ENCODE measurements at regions not wholly inside any gene's neighbourhood (a gene's known extent, or its start where the extent isn't known, plus 50 kb on each side); places are given as distances from the start of the nearest gene placed in this dataset.

DNA sequence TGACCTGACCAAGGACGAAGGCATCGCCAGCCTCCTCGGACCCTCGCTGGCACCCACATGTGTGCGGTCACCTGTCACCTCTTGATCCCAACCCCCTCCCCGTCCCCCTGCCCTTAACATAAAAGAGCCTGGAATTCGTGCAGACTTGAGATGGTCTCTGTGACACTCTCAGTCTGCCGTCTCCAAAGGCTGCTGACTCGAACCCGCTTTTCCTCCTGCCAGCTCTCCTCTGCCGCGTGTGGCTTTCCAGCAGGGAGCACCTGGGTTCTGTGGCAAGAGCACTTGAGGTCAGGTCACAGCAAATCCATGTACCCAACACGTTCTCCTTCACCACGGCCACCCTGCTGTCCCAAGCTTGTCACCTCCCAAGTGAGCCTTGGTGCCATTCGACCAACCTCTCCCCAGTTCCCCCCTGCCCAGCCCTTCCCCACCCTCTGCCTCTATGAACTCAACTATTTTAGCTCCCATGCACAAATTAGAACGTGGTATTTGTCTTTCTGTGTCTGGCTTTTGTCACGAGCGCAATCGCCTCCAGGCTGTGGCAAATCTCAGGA is 207.6 kb downstream of the BRD1 start:
- TF ChIP-seq, protein P1, sequence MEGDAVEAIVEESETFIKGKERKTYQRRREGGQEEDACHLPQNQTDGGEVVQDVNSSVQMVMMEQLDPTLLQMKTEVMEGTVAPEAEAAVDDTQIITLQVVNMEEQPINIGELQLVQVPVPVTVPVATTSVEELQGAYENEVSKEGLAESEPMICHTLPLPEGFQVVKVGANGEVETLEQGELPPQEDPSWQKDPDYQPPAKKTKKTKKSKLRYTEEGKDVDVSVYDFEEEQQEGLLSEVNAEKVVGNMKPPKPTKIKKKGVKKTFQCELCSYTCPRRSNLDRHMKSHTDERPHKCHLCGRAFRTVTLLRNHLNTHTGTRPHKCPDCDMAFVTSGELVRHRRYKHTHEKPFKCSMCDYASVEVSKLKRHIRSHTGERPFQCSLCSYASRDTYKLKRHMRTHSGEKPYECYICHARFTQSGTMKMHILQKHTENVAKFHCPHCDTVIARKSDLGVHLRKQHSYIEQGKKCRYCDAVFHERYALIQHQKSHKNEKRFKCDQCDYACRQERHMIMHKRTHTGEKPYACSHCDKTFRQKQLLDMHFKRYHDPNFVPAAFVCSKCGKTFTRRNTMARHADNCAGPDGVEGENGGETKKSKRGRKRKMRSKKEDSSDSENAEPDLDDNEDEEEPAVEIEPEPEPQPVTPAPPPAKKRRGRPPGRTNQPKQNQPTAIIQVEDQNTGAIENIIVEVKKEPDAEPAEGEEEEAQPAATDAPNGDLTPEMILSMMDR (IDR thresholded peaks at IDR 0.05) = no peak
- Histone ChIP-seq H3K4me3 (no peak overlapping the region), H3K27ac (no peak overlapping the region)
- no peak for DNase-seq (ENCODE audit: low spot score)

DNA sequence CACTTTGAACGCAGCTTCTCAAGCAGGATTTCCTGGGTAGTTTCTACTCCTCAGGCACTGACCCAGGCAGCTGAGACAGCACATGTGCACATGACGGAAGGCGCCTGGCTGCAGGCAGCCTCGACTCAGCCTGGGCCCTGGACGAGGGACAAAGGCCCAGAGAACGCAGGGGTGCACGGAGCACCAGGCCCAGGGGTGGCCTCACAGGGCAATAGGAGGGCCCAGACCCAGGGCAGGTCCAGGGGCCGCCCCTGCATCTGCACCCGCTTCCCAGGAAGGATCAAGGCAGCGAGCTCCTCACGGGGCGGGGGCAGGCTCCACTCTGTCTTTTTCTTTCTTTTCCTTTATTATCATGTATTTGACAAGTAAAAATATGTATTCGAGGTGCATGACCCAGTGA is 208.4 kb downstream of the BRD1 start:
- no peak overlapping the region for H3K27ac ChIP-seq
- no peak for DNase-seq (ENCODE audit: low spot score)
- H3K4me3 ChIP-seq = no peak overlapping the region
- TF ChIP-seq, protein P1 (IDR thresholded peaks at IDR 0.05) = no peak

- no peak for DNase-seq (ENCODE audit: low spot score)
- TF ChIP-seq, protein P1 (IDR thresholded peaks at IDR 0.05) = no peak
- H3K27ac ChIP-seq = no peak overlapping the region
- H3K4me3 ChIP-seq = no peak overlapping the region
Measured at GRCh38 chr22:49618677-49618953, 209.1 kb downstream of the BRD1 start.

- TF ChIP-seq, protein P1 (IDR thresholded peaks at IDR 0.05) = no peak
- Histone ChIP-seq H3K4me3 (no peak overlapping the region), H3K27ac (no peak overlapping the region)
- DNase-seq (ENCODE audit: low spot score) = no peak
Measured at GRCh38 chr22:49617866-49618676, 209.6 kb downstream of the BRD1 start.

GRCh38 chr22:49617264-49617663 is 210.4 kb downstream of the BRD1 start:
- Histone ChIP-seq H3K4me3 (no peak overlapping the region), H3K27ac (no peak overlapping the region)
- TF ChIP-seq, protein P1 (IDR thresholded peaks at IDR 0.05) = no peak
- DNase-seq (ENCODE audit: low spot score) = no peak

- Histone ChIP-seq H3K4me3 (no peak overlapping the region), H3K27ac (no peak overlapping the region)
- no peak for DNase-seq (ENCODE audit: low spot score)
- TF ChIP-seq, protein P1 (IDR thresholded peaks at IDR 0.05) = no peak
Measured at GRCh38 chr22:49616356-49617231, 211.1 kb downstream of the BRD1 start.
